Hippocampal formation (tissue), 2 donors: ENCODE measurements at regions not wholly inside any gene's neighbourhood (a gene's known extent, or its start where the extent isn't known, plus 50 kb on each side); places are given as distances from the start of the nearest gene placed in this dataset.
"Not testable (repeated sequence)": the region's sequence is repeated elsewhere in the genome, so short reads cannot be mapped to it uniquely, and the experiment has no call there.

Experiments
- DNase-seq, 2 donors: peaks; one replicate each; lab custom pipeline; 2025; lab: John Stamatoyannopoulos, UW

GRCh38 chr14:42508209-42508946, 901.7 kb downstream of the LRFN5 start:
- DNase-seq: no peak

DNA sequence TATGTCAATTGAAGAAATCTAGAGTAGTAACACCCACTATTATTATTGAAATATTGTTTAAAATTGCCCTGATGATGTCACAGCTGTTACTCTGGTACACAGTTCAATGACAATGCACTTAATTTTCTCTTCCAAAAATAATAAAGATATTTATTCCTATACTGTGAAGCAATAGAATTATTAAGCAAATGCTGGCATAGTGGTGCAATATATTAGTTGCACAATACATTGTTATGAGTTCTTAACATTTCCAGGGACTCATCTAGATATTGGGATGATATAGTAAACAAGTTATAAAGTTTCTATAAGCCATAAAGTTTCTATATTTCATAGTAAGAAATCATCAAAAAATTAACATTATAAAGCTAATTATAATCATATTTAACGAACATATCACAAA, 897.8 kb downstream of the LRFN5 start:
- no peak for DNase-seq

DNA sequence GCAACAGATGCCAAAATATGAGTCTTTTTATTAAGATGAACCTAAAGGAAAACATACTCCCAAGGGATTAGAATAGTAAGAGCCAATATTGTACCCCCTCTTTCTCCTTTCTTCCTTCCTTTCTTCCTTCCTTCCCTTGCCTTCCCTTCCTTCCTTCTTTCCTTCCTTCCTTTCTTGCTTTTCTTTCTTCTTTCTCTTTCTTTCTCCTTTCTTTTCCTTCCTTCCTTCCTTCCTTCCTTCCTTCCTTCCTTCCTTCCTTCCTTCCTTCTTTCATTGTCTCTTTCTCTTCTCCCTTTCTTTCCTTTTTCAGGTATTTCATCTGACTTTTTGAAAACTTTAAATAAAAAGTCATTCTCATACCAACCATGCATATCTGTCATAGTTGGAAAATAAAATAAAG, 892.5 kb downstream of the LRFN5 start:
- no peak for DNase-seq

DNA sequence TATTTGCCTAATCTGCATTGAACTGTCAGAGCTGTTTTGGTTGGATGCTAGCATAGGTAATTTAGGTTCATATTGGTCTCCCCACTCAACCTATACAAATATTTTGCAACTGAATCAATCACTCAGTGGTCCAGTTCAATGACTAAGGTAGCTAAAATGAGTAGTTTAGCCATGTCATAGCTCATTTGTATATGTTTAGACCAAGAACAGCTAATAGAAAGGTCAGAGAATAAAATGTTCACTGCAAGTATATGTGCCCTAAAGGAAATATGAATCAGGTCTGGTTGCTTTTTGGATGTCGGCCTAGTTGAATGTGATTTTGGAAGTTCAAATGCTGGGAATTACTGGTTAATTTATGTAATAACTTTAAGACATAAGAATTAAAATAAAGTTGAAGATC, 883.9 kb downstream of the LRFN5 start:
- DNase-seq: no peak

GRCh38 chr14:42488965-42489364, 882.3 kb downstream of the LRFN5 start:
- DNase-seq: no peak

GRCh38 chr14:42482345-42482971, 875.8 kb downstream of the LRFN5 start:
- not testable (repeated sequence) for DNase-seq

- not testable (repeated sequence) for DNase-seq
These were observed 875.0 kb downstream of the LRFN5 start for GRCh38 chr14:42481714-42482113.

DNA sequence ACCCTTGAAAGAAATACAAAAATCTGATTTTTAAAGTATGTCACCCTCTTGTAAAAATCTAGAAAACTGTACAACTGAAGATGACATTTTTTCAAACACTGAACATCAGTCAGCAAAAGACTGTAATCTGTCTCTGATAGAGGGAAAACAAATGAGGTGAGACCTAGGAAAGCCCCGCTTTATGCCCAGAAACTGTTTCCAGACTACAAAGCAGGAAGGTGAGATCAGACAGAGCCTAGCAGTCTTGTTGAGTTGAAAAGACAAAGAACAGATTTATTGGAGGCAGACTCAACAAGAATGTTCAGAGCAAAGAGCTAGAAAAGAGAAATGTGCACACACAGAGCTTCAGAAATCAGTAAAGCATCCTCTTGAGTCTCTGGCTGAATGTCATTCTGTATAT, 873.6 kb downstream of the LRFN5 start:
- DNase-seq: no peak

GRCh38 chr14:42475289-42475688, 868.6 kb downstream of the LRFN5 start:
- no peak for DNase-seq

DNA sequence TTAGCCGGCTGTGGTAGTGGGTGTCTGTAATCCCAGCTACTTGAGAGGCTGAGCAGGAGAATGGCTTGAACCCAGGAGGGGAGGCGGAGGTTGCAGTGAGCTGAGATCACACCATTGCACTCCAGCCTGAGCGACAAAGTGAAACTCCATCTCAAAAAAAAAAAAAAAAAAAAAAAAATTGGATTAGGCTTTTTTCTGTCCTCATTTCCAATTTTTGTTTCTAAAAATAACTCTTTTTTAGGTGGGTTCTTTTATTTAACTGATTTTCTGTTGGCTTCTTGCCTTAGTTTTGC, 863.7 kb downstream of the LRFN5 start:
- DNase-seq: no peak

DNA sequence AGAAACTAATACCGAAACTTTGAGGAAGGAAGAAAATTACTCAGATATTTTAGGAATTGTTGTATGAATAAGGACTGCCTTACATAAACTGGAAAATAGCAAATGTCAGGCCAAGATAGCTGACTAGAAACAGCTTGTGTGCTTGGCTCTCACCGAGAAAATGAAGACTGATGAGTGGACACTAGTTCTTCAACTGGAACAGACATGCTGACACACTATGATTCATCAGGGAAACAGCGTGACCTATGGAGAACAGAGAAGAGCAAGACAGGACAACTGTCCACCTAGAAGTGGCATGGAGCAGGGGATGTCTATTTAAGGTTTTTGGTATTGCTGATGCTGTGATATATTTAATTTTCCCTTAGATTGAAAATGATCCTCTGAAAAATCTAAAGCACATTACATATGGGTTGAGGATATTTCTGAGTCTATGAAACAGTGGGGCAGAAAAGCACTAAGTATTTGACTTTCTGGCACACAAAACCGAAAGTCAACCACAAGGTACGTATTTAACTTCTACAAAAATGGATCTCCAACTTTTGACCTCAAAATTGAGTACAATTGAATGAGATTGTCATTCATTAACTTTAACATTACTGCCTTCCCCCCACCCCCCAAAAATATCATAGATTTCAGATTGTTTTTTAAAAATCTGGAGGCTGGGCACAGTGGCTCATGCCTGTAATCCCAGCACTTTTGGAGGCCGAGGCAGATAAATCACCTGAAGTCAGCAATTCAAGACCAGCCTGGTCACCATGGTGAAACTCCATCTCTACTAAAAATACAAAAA, 863.2 kb downstream of the LRFN5 start:
- no peak for DNase-seq

GRCh38 chr14:42460673-42461072, 854.0 kb downstream of the LRFN5 start:
- no peak for DNase-seq

GRCh38 chr14:42459171-42459685, 852.6 kb downstream of the LRFN5 start:
- DNase-seq: no peak

DNA sequence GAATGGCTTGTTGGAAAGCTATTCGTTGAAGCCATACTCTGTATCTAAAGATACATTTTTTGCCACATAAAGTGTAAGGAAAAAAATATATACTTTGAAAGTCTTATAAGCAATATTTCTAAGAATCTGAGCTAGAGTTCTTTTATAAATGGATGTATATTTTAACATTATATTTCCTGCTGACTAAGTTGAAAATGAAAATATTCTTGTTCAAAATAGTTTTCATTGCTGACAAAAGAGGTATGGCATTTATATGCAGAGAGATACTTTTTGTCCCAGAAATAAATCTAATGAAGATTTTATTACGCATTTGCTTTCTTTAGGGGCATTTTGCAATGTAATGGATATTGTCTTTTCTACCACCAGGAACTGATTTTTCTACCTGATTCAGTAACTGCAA, 834.9 kb downstream of the LRFN5 start:
- DNase-seq: no peak

GRCh38 chr14:42437809-42438208, 831.1 kb downstream of the LRFN5 start:
- no peak for DNase-seq

DNA sequence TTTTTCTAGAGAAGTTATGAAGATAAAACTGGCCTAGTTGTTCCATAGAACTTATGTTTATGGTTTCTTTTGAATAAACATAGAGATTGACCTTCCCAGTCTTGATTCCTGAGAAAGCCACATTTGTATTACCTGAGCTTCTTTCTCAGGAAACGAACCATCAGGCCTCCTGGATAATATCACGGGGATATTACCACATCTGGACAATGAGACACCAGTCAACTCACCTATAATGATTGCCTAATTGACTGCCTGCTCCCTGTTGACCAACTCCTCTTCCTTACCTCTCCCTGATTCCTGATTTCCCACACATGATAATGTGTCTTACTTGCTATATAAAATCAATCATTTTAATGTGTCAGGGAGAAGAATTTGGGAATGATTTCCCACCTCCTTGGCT, 822.7 kb downstream of the LRFN5 start:
- DNase-seq: no peak

- DNase-seq: no peak
These were observed 822.3 kb downstream of the LRFN5 start for GRCh38 chr14:42428996-42429395.

GRCh38 chr14:42424501-42424900, 817.8 kb downstream of the LRFN5 start:
- no peak for DNase-seq

DNA sequence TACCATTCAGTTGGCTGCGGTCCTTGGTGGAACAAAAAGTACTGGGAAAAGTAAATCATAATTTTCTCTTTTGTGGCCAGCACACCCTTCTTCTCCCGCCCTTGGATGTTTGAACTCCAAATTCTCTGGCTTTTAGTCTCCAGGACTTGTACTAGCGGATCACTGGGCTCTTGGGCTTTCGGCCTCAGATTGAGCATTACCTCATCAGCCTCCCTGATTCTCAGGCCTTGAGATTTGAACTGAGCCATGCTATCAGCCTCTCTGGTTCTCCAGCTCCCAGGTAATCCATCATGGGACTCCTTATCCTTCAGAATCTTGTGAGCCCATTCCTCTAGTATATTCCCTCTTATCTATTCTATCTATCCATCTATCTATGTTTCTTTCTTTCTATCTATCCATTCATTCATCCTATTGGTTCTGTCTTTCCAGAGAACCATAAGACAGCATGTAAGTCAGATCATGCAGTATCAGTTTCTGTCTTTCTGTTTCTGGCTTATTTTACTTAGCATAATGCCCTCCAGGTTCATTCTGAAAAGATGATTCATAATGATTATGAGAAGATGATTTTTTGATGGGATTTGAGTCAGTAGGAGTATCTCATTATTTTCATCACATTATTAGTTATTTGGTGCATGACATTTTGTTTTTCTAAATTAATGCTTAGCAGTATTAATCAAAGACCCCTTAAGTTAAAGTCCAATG, 814.9 kb downstream of the LRFN5 start:
- no peak for DNase-seq

DNA sequence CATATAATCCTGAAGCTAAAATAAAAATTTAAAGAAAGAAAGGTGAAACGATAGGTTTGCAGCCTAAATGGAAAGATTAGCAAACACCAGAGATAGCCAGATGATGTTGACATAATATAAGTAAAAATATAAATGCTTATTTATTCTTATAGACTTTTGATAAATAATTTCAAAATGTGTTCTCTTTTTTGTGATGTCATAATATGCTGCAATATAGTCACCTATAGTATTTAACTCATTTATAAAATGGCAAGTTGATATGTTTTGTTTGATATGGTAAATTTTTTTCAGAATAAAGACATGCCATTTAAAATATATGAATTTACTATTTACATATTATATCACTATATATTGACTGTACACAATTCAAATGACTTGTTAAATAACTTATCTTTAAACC, 813.4 kb downstream of the LRFN5 start:
- no peak for DNase-seq

- no peak for DNase-seq
These were observed 800.5 kb downstream of the LRFN5 start for GRCh38 chr14:42407153-42407552.

GRCh38 chr14:42391146-42391834, 784.6 kb downstream of the LRFN5 start:
- peak in 1 of 2 donors; percentile 3 for DNase-seq
